ENCODE measurements at regions not wholly inside any gene's neighbourhood (a gene's known extent, or its start where the extent isn't known, plus 50 kb on each side); places are given as distances from the start of the nearest gene placed in this dataset.

- Histone ChIP-seq H3K36me3 (ENCODE audit: insufficient read depth, low read length) (no peaks in the 10 kb centered on the region), H3K4me1 (ENCODE audit: insufficient read depth, low read length) (no peaks in the 10 kb centered on the region), H4K20me1 (ENCODE audit: insufficient read depth, low read length) (no peaks in the 10 kb centered on the region), H3K79me2 (ENCODE audit: insufficient read depth, low read length) (no peaks in the 10 kb centered on the region), H3K4me3 (ENCODE audit: low read depth in 1 of 2, low read length in 2 of 2) (no peak overlapping the region), H3K27me3 (ENCODE audit: insufficient read depth, low read length, poor library complexity) (no peaks in the 10 kb centered on the region), H3K4me2 (ENCODE audit: insufficient read depth, low read length) (no peak overlapping the region), H3K9ac (ENCODE audit: low read depth, low read length) (no peak overlapping the region), H3K27ac (ENCODE audit: low read length) (no peak overlapping the region), H3K9me3 (ENCODE audit: insufficient read depth, low read length, severe bottlenecking) (no peaks in the 10 kb centered on the region), H2AFZ (ENCODE audit: low read depth, low read length) (no peak overlapping the region)
- no peak for TF ChIP-seq EZH2 (IDR thresholded peaks at IDR 0.05; ENCODE audit: borderline replicate concordance, low read depth, low read length, severe bottlenecking)
- TF ChIP-seq, protein P1, sequence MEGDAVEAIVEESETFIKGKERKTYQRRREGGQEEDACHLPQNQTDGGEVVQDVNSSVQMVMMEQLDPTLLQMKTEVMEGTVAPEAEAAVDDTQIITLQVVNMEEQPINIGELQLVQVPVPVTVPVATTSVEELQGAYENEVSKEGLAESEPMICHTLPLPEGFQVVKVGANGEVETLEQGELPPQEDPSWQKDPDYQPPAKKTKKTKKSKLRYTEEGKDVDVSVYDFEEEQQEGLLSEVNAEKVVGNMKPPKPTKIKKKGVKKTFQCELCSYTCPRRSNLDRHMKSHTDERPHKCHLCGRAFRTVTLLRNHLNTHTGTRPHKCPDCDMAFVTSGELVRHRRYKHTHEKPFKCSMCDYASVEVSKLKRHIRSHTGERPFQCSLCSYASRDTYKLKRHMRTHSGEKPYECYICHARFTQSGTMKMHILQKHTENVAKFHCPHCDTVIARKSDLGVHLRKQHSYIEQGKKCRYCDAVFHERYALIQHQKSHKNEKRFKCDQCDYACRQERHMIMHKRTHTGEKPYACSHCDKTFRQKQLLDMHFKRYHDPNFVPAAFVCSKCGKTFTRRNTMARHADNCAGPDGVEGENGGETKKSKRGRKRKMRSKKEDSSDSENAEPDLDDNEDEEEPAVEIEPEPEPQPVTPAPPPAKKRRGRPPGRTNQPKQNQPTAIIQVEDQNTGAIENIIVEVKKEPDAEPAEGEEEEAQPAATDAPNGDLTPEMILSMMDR (IDR thresholded peaks at IDR 0.05; ENCODE audit: borderline replicate concordance, extremely low read depth, low read length, poor library complexity, severe bottlenecking) = no peak
- DNase-seq (no peak), ATAC-seq (ENCODE audit: insufficient read depth, low read depth) (no peak)
Observed at GRCh38 chr16:87163637-87164036, 153.6 kb downstream of the C16orf95 start.

DNA sequence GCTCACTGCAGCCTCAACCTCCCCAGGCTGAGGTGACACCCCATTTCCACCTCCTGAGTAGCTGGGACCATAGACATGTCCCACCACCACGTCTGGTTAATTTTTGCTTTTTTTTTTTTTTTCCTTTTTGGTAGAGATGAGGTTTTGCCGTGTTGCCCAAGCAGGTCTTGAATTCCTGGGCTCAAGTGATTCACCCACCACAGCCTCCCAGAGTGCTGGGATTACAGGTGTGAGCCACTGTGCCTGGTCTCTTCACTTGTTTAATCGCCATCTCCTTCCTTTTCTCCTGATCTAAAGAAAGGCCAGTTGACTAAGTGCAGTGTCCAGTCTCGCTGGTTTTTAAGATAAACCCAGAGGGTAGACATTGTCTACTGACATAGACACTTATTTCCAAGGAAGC is 152.0 kb downstream of the C16orf95 start:
- Histone ChIP-seq H3K4me2 (ENCODE audit: insufficient read depth, low read length) (no peak overlapping the region), H3K4me3 (ENCODE audit: low read depth in 1 of 2, low read length in 2 of 2) (no peak overlapping the region), H3K9me3 (ENCODE audit: insufficient read depth, low read length, severe bottlenecking) (no peaks in the 10 kb centered on the region), H3K27me3 (ENCODE audit: insufficient read depth, low read length, poor library complexity) (no peaks in the 10 kb centered on the region), H3K79me2 (ENCODE audit: insufficient read depth, low read length) (no peaks in the 10 kb centered on the region), H3K9ac (ENCODE audit: low read depth, low read length) (no peak overlapping the region), H3K27ac (ENCODE audit: low read length) (no peak overlapping the region), H4K20me1 (ENCODE audit: insufficient read depth, low read length) (no peaks in the 10 kb centered on the region), H3K4me1 (ENCODE audit: insufficient read depth, low read length) (no peaks in the 10 kb centered on the region), H2AFZ (ENCODE audit: low read depth, low read length) (no peak overlapping the region), H3K36me3 (ENCODE audit: insufficient read depth, low read length) (no peaks in the 10 kb centered on the region)
- no peak for TF ChIP-seq EZH2 (IDR thresholded peaks at IDR 0.05; ENCODE audit: borderline replicate concordance, low read depth, low read length, severe bottlenecking)
- TF ChIP-seq, protein P1 (IDR thresholded peaks at IDR 0.05; ENCODE audit: borderline replicate concordance, extremely low read depth, low read length, poor library complexity, severe bottlenecking) = no peak
- ATAC-seq (ENCODE audit: insufficient read depth, low read depth) = no peak
- DNase-seq = no peak

GRCh38 chr16:87165885-87166284 is 151.3 kb downstream of the C16orf95 start:
- Histone ChIP-seq H3K4me2 (ENCODE audit: insufficient read depth, low read length) (no peak overlapping the region), H3K9ac (ENCODE audit: low read depth, low read length) (no peak overlapping the region), H3K4me3 (ENCODE audit: low read depth in 1 of 2, low read length in 2 of 2) (no peak overlapping the region), H3K27ac (ENCODE audit: low read length) (no peak overlapping the region), H2AFZ (ENCODE audit: low read depth, low read length) (no peak overlapping the region), H3K79me2 (ENCODE audit: insufficient read depth, low read length) (no peaks in the 10 kb centered on the region), H3K27me3 (ENCODE audit: insufficient read depth, low read length, poor library complexity) (no peaks in the 10 kb centered on the region), H3K9me3 (ENCODE audit: insufficient read depth, low read length, severe bottlenecking) (no peaks in the 10 kb centered on the region), H3K36me3 (ENCODE audit: insufficient read depth, low read length) (no peaks in the 10 kb centered on the region), H3K4me1 (ENCODE audit: insufficient read depth, low read length) (no peaks in the 10 kb centered on the region), H4K20me1 (ENCODE audit: insufficient read depth, low read length) (no peaks in the 10 kb centered on the region)
- no peak for DNase-seq
- TF ChIP-seq, protein P1 (IDR thresholded peaks at IDR 0.05; ENCODE audit: borderline replicate concordance, extremely low read depth, low read length, poor library complexity, severe bottlenecking) = no peak
- no peak for TF ChIP-seq EZH2 (IDR thresholded peaks at IDR 0.05; ENCODE audit: borderline replicate concordance, low read depth, low read length, severe bottlenecking)
- no peak for ATAC-seq (ENCODE audit: insufficient read depth, low read depth)

DNA sequence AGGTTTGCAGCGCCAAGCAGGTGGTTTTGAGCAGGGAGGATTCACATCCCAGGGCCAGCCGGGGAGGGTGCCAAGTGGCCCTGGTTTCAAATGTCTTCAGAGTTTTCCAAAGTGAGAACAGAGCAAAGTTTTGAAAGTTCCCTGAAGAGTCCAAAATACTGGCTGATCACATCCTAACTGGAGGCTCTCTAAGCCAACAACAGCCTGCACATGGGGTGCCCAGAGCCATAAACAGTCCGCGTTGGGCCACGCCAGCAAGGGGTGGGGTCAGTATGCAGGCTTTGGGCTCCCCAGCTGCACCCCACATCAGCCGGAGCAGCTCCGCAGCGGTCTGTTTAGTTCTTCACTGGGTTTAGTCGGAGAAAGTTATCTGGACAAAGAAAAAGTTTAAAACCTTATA is 150.9 kb downstream of the C16orf95 start:
- DNase-seq (no peak), ATAC-seq (ENCODE audit: insufficient read depth, low read depth) (no peak)
- no peak overlapping the region for H3K9ac ChIP-seq (ENCODE audit: low read depth, low read length)
- H3K36me3 ChIP-seq (ENCODE audit: insufficient read depth, low read length) = no peaks in the 10 kb centered on the region
- no peak overlapping the region for H3K4me2 ChIP-seq (ENCODE audit: insufficient read depth, low read length)
- H2AFZ ChIP-seq (ENCODE audit: low read depth, low read length) = no peak overlapping the region
- H3K4me1 ChIP-seq (ENCODE audit: insufficient read depth, low read length) = no peaks in the 10 kb centered on the region
- no peaks in the 10 kb centered on the region for H3K9me3 ChIP-seq (ENCODE audit: insufficient read depth, low read length, severe bottlenecking)
- no peaks in the 10 kb centered on the region for H3K27me3 ChIP-seq (ENCODE audit: insufficient read depth, low read length, poor library complexity)
- no peaks in the 10 kb centered on the region for H4K20me1 ChIP-seq (ENCODE audit: insufficient read depth, low read length)
- TF ChIP-seq EZH2 (IDR thresholded peaks at IDR 0.05; ENCODE audit: borderline replicate concordance, low read depth, low read length, severe bottlenecking) = no peak
- H3K4me3 ChIP-seq (ENCODE audit: low read depth in 1 of 2, low read length in 2 of 2) = no peak overlapping the region
- no peak overlapping the region for H3K27ac ChIP-seq (ENCODE audit: low read length)
- H3K79me2 ChIP-seq (ENCODE audit: insufficient read depth, low read length) = no peaks in the 10 kb centered on the region
